ENCODE measurements at regions not wholly inside any gene's neighbourhood (a gene's known extent, or its start where the extent isn't known, plus 50 kb on each side); places are given as distances from the start of the nearest gene placed in this dataset.
"Not testable (repeated sequence)": the region's sequence is repeated elsewhere in the genome, so short reads cannot be mapped to it uniquely, and the experiment has no call there.

DNA sequence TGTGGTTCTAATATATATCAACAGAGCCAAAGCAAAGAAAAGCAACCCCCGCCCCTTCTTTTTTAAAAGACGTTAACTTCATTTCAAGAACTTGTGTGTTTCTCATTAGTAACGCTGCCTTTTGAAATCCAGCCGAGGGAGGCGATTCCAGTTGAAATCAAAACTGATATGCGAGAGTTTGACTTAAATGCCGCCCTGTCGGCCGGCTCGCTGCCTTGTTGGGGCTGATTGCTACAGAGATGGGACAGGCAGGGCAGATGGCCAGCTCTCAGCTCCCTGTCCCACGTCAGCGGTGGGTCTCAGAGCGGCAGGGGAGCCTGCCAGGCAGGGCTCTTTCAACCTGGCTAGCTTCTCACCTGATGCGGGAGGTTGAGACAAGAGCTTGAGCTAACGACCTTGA, 51.9 kb upstream of the ALX4 start:
- no peak for DNase-seq

DNA sequence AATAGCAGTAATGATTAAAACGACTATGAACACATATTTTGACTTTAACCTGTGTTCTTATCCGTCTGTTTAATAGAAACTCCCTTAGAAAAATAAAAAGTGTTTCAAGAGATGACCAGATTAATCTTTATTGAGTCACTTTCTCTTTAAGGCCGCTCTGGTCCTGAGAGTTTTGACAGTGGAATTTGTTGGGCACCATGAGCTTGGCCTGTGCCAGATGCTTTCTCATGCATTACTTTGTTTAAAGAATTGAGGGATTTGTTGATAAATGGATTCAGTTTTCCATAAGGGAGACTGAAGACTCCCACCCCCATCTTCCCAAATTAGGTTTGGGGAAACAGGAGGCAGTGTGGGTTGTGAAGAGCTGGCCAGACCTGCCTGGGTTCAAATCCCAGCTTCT, 53.2 kb upstream of the ALX4 start:
- no peak for DNase-seq

DNA sequence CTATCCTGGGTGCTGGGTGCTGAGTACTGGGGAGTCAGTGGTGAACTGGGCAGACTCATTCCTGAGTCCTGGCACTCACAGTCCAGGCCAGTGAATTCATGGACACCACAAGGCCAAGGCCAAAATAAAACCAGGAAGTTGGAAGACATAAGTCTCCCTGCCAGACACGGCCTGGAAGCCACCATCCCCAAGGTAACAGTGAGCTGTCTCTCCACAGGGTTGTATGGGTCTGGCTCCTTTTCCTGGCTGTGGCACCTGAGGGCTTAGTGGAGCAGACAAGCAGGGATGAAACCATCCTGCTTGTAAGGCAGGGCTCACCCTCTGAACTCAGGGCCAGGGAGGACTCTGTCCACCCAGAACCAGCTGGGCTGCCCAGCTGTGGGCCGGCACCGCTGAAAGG, 54.7 kb upstream of the ALX4 start:
- no peak for DNase-seq

DNA sequence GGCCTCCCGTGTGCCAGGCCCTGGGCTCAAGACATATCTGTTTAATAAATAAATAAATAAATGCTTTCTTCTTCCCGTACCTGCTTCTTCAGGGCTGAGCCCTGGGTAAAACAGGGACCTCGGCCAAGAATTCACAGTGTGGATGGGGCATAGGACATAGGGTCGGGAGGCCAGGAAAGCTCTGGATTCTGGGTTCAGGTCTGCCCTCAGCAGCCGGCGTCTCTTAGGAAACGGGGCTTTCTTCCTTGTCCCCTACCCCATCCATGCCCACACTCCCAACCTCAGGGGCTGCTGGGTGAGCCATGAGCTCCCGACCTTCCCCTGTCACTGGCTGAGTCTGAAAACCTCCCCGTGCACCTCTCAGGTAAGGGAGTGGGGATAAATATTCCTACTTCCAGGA, 55.7 kb upstream of the ALX4 start:
- DNase-seq, result no peak

GRCh38 chr11:44366026-44366425, 56.1 kb upstream of the ALX4 start:
- DNase-seq, result no peak

GRCh38 chr11:44366741-44367140, 56.8 kb upstream of the ALX4 start:
- no peak for DNase-seq

- no peak for DNase-seq
Measured at GRCh38 chr11:44367452-44367851, 57.5 kb upstream of the ALX4 start.

- DNase-seq, result no peak
Measured at GRCh38 chr11:44368886-44369285, 58.9 kb upstream of the ALX4 start.

- DNase-seq, result not testable (repeated sequence)
Measured at GRCh38 chr11:44371042-44371441, 61.1 kb upstream of the ALX4 start.

DNA sequence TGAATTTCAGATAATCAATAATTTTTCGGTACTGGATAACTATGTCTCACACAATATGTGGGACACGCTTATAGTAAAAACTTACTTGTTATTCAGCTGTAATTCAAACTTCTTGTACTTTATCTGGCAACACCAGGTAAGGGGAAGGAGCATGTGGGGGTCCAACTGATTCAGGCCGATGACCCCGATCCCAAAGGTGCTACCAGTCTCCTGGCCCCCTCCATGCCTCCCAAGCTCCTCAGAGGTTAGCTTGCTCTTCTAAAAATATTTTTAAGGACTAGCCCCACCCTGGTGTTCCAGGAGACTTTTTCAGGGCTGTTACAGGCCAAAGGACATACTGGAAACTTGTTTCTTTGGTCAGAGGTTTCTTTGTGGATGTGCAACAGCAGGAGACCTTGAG, 61.8 kb upstream of the ALX4 start:
- DNase-seq, result no peak

DNA sequence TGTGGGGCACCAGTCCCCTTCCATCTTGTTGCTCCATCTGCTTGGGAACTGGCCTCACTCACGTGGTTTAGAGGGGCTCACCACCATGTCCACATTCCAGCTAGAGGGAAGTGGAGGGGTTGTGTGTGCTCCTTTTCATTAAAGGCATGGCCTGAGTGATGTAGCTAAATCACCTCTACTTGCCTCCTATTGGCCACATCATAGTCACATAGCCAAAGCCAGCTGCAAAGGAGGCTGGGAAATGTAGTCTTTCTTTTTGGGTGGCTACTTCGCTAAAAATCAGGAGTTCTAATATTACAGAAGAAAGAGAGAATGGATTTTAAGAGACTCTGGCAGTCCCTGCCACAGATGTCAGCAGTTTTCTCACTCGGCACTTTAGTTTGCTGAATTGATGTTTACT, 63.0 kb upstream of the ALX4 start:
- DNase-seq, result no peak

DNA sequence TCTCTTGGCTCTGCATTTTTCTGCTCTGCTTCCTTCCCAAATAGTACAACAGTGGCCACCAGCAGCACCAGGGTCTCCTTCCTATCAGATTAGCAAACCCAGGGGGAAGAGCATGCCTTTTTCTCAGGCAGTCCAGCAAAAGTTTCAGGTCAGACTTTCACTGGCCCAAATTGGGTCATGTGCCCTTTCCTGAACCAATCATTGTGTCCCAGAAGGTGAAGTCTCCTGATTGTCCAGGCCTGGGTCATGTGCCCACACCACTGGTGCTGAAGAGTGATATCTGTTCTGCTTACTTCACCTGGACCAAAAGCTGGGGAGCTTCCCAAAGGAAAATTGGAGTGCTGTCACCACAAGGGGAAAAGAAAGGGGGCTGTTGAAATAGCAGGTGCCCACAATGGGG, 64.1 kb upstream of the ALX4 start:
- DNase-seq, result no peak

GRCh38 chr11:44376423-44376822, 66.5 kb upstream of the ALX4 start:
- DNase-seq, result no peak

- DNase-seq, result no peak
Measured at GRCh38 chr11:44377121-44377520, 67.2 kb upstream of the ALX4 start.

- no peak for DNase-seq
Measured at GRCh38 chr11:44377914-44378321, 68.0 kb upstream of the ALX4 start.

GRCh38 chr11:44379141-44380008, 69.4 kb upstream of the ALX4 start:
- no peak for DNase-seq

DNA sequence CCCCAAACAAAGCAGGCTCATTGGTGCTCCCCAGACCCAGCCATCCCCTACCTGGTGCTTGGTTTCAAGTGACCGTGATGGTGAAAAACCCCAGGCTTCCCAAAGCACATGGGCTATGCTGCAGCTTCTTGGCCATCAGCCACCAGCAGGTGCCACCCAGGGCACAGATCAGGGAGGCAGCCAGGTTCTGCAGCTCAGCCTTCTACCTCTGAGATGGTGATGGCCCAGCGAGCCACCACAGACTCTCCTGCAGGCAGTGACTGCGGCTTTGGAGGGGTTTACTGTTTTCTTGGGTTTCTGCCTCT, 70.0 kb upstream of the ALX4 start:
- no peak for DNase-seq

GRCh38 chr11:44380820-44381219, 70.9 kb upstream of the ALX4 start:
- DNase-seq, result no peak

DNA sequence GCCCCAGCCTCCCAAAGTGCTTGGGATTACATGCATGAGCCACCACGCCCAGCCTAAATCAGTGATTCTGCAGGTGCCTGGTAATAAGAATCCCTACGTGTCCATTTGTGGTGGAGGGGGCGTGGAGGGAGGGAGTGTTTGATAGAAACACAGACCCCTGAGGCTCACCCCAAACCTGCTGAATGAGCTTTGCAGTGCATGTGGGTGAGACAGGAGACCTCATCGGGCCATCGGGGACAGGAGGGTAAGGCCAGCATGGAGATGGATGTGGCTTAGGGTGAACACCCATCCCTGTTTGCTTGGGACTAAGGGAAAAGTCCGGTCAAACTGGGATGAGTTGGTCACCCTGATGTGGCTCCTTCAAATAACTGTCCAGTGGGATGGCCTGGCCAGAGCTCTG, 71.3 kb upstream of the ALX4 start:
- no peak for DNase-seq

- DNase-seq, result no peak
Measured at GRCh38 chr11:44382118-44382517, 72.2 kb upstream of the ALX4 start.

- DNase-seq, result no peak
Measured at GRCh38 chr11:44382656-44383240, 72.8 kb upstream of the ALX4 start.

DNA sequence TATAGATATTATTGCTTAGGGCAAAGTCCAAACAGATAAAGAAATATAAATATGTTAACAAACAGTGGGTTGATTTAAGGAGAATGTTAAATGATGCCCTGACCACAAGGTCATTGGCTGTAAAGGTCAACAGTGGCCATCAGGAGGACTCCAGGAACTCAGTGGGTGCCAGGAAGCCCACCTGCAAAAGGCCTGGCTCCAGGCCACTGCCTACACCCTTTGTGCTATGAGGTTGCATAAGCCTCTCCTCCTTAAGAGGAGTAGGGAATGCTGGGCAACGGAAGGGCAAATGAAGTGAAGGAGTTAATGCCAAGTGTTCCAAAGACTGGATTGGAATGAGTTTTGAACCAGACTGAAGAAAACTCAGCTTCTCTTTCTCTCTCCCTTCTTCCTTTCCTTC, 73.3 kb upstream of the ALX4 start:
- no peak for DNase-seq

- no peak for DNase-seq
Measured at GRCh38 chr11:44387415-44387814, 77.5 kb upstream of the ALX4 start.

- DNase-seq, result no peak
Measured at GRCh38 chr11:44387825-44388224, 77.9 kb upstream of the ALX4 start.
